Neural crest cell (in vitro differentiated cells): ENCODE measurements at regions not wholly inside any gene's neighbourhood (a gene's known extent, or its start where the extent isn't known, plus 50 kb on each side); places are given as distances from the start of the nearest gene placed in this dataset.
A peak's percentile ranks its signal among the peaks of the same experiment; 100 is the strongest.

ENCODE experiments used
- DNase-seq: peaks from one replicate; pipeline ENCODE4 v3.0.0; 2021; ENCODE audit warnings: low read depth, mixed read lengths, low spot score
- H3K27ac Mint-ChIP-seq: one replicate; pipeline ENCODE4 v1.8.0; 2021; ENCODE audit warnings: mild to moderate bottlenecking, mixed read lengths; ENCODE audit not compliant: unreplicated experiment
- H3K27me3 Mint-ChIP-seq: 2 replicates; pipeline ENCODE4 v1.8.0; 2021; ENCODE audit warnings: low read depth, mild to moderate bottlenecking, mixed read lengths
- H3K36me3 Mint-ChIP-seq: 2 replicates; pipeline ENCODE4 v1.8.0; 2021; ENCODE audit warnings: low read depth, mild to moderate bottlenecking, mixed read lengths
- H3K4me1 Mint-ChIP-seq: 2 replicates; pipeline ENCODE4 v1.8.0; 2021; ENCODE audit warnings: mixed read lengths
- H3K4me3 Mint-ChIP-seq: one replicate; pipeline ENCODE4 v1.8.0; 2021; ENCODE audit warnings: mild to moderate bottlenecking, mixed read lengths
- H3K9me3 Mint-ChIP-seq: 2 replicates; pipeline ENCODE4 v1.8.0; 2021; ENCODE audit warnings: mixed read lengths
- TF ChIP-seq, protein P1 (sequence below): fragments of 200-600 bp; sonication (generic); conservative IDR thresholded peaks from 2 replicates; pipeline ENCODE4 v1.5.0; 2021; ENCODE audit warnings: antibody characterized with exemption, mild to moderate bottlenecking

DNA sequence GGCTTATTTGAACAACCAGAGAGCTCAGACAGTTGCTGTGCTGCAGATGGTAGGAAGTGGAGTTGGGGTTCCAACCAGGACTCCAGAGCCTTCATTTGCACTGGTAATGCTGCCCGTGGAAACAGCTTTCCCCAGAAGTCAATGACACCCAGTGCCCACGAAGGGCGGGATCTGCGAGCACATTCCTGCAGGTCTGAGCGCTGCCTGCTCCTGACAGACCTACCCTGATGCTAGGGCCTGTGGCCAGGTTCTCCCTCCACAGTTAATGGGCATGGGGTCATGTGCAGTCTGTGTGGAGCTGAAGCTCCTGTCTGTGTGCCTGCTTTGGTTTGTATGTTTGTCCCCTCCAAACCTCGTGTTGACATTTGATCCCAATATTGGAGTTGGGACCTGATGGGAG is 299.0 kb upstream of the HS6ST1 start:
- Mint-ChIP-seq H3K27me3 (no peaks in the 10 kb centered on the region), H3K4me3 (no peak overlapping the region), H3K4me1 (peaks cover 4% of the 10 kb centered on the region), H3K9me3 (peaks cover 2% of the 10 kb centered on the region), H3K36me3 (no peaks in the 10 kb centered on the region), H3K27ac (no peak overlapping the region)
- DNase-seq = no peak
- TF ChIP-seq, protein P1, sequence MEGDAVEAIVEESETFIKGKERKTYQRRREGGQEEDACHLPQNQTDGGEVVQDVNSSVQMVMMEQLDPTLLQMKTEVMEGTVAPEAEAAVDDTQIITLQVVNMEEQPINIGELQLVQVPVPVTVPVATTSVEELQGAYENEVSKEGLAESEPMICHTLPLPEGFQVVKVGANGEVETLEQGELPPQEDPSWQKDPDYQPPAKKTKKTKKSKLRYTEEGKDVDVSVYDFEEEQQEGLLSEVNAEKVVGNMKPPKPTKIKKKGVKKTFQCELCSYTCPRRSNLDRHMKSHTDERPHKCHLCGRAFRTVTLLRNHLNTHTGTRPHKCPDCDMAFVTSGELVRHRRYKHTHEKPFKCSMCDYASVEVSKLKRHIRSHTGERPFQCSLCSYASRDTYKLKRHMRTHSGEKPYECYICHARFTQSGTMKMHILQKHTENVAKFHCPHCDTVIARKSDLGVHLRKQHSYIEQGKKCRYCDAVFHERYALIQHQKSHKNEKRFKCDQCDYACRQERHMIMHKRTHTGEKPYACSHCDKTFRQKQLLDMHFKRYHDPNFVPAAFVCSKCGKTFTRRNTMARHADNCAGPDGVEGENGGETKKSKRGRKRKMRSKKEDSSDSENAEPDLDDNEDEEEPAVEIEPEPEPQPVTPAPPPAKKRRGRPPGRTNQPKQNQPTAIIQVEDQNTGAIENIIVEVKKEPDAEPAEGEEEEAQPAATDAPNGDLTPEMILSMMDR = no peak

DNA sequence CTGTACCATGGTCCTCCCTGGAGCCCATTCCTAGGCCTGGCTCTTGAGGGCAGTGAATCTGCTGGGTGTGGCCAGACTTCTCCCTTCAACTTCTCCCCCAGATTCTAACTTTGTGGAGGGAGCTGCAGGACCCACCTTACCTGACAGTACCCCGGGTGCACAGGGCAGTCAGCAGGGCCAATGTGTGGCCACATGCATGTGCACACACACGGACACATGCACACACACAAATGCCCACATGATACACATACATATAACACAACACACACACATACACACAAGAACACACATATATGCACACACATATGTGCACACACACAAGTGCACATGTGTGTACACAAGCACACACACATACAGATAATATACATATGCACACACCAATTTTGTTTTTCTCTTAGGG is 300.0 kb upstream of the HS6ST1 start:
- TF ChIP-seq, protein P1 = no peak
- H3K9me3 Mint-ChIP-seq = peaks cover 2% of the 10 kb centered on the region
- peak overlapping the region; percentile 85 for H3K27ac Mint-ChIP-seq
- H3K4me3 Mint-ChIP-seq = no peak overlapping the region
- DNase-seq = no peak
- no peaks in the 10 kb centered on the region for H3K4me1 Mint-ChIP-seq
- no peaks in the 10 kb centered on the region for H3K27me3 Mint-ChIP-seq
- H3K36me3 Mint-ChIP-seq = no peaks in the 10 kb centered on the region

DNA sequence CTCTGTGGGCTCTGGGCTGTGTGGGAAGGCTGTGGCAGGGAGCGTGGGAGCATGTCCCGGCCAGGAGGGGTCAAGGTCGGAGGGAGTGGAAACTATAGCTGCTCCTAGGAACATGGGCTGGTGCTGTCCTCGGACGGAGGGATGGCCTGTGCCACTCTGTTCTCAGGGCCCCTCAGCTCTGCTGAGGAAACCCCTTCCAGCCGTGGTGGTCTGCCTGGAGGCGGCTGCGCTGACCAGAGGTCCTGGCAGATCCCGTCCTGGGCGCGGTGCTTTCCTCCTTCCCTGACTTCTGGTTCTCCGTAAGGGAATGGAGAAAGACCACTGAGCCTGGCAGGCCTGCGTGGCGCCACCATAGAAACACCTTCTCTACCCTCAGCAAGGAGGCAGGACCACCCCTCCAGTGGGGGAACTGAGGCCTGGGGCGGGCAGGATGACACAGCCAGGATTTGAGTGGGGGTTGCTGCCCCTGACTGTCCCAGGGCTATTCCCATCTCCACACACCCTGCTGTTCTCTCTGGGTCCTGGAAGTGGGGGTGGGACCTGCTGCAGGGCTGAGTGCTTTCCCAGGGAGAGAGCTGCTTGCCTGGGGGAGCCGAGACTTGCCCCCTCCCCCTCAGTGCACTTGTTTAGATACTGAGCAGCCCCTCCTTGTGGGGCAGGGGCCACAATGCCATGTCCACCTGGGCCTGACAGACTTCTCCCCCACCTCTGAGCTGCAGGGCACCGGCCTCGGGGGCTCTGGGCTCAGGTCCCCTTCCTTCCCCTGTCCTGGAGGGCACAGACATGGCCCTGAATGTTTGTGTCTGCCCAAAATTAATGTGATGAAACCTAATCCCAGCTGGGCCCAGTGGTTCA is 301.0 kb upstream of the HS6ST1 start:
- TF ChIP-seq, protein P1 = no peak
- Mint-ChIP-seq H3K27me3 (no peaks in the 10 kb centered on the region), H3K9me3 (peaks cover 2% of the 10 kb centered on the region), H3K4me1 (peaks cover 6% of the 10 kb centered on the region), H3K27ac (no peak overlapping the region), H3K4me3 (no peak overlapping the region), H3K36me3 (no peaks in the 10 kb centered on the region)
- no peak for DNase-seq

DNA sequence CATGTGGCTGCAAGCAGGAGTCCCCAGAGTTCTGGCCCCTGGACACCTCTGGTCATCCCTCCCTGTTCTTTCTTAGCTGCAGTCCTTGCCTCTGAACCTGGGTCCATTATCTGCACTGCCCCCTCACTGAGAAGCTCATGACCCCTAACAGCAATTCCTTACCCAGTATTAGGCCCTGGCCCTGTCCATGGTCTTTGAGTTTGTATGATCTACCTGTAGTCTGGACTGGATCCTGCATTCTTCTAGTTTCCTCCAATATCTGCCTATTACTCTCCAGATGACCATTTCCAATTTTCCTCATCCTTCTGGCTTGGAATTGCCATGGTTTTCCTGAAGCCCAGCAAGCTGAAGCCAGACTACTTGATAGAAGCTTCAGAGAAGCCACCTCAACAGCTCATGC is 302.4 kb upstream of the HS6ST1 start:
- H3K27me3 Mint-ChIP-seq = no peaks in the 10 kb centered on the region
- TF ChIP-seq, protein P1 = no peak
- peaks cover 2% of the 10 kb centered on the region for H3K9me3 Mint-ChIP-seq
- no peaks in the 10 kb centered on the region for H3K36me3 Mint-ChIP-seq
- H3K4me1 Mint-ChIP-seq = peaks cover 9% of the 10 kb centered on the region
- no peak overlapping the region for H3K27ac Mint-ChIP-seq
- no peak overlapping the region for H3K4me3 Mint-ChIP-seq
- DNase-seq = no peak

DNA sequence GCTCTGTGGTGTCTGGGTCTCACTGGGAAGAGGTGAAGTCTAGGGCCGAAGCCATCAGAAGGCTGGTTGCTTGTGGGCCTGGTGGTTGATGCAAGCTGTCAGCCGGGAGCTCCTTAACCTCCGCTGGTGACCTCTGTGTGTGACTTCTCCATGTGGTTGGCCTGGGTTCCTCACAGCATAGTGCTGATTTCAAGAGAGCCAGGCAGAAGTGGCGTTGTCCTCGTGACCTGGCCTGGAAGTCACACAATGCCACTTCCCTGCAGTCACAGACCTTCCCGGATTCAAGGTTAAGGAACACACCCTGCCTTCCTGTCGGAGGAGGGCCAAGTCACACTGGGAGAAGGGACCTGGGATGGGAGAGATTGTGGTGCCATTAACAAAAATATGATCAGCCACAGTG is 303.7 kb upstream of the HS6ST1 start:
- TF ChIP-seq, protein P1 = no peak
- Mint-ChIP-seq H3K4me3 (no peak overlapping the region), H3K36me3 (no peaks in the 10 kb centered on the region), H3K9me3 (peaks cover 2% of the 10 kb centered on the region), H3K27me3 (no peaks in the 10 kb centered on the region), H3K4me1 (peaks cover 13% of the 10 kb centered on the region), H3K27ac (peak overlapping the region; percentile 19)
- no peak for DNase-seq
